CD4-positive, alpha-beta T cell (primary cell): ENCODE measurements at regions not wholly inside any gene's neighbourhood (a gene's known extent, or its start where the extent isn't known, plus 50 kb on each side); places are given as distances from the start of the nearest gene placed in this dataset.

Experiments used
- ATAC-seq: fragments of 200-7000 bp; cut with Tn5 transposase; one replicate; pipeline ENCODE4 v1.10.0; 2022; ENCODE audit warnings: mild to moderate bottlenecking; ENCODE audit not compliant: poor library complexity
- CTCF ChIA-PET: fragments of 350-600 bp; sonication (Branson Sonifier 250); formaldehyde crosslinking; loops from one replicate; lab custom pipeline; 2021; ENCODE audit warnings: antibody characterized with exemption, inconsistent platforms; lab: Charles Lee
- POLR2A ChIA-PET: fragments of 350-600 bp; sonication (Branson Sonifier 250); formaldehyde crosslinking; loops from one replicate; lab custom pipeline; 2021; ENCODE audit warnings: antibody characterized with exemption, inconsistent platforms; lab: Charles Lee
- DNase-seq, 14 experiments: peaks; one replicate each; pipeline ENCODE4 v3.0.0-alpha.2; 2013 to 2020; ENCODE audit warnings: mixed read lengths in 2 of 14
- H3K27ac ChIP-seq, 2 donors: one replicate each; pipeline versions ENCODE4 v1.5.1 to v1.7.0; 2013; ENCODE audit warnings: low read length in 2 of 2, low read depth in 1 of 2, mild to moderate bottlenecking in 1 of 2
- H3K27me3 ChIP-seq, 2 experiments: 1 replicate in 1 of 2; 2 replicates in 1 of 2; pipeline versions ENCODE4 v1.6.1 to v1.7.0; 2013; ENCODE audit warnings: low read length in 2 of 2, control low read depth in 1 of 2, mild to moderate bottlenecking in 1 of 2, moderate library complexity in 1 of 2; ENCODE audit not compliant: insufficient read depth in 2 of 2, control insufficient read depth in 1 of 2
- H3K36me3 ChIP-seq: one replicate; pipeline ENCODE4 v1.6.1; 2013; ENCODE audit warnings: low read length, control low read depth; ENCODE audit not compliant: insufficient read depth
- H3K4me1 ChIP-seq: one replicate; pipeline ENCODE4 v1.6.1; 2013; ENCODE audit warnings: low read length, control low read depth; ENCODE audit not compliant: insufficient read depth
- H3K4me3 ChIP-seq: one replicate; pipeline ENCODE4 v1.5.1; 2013; ENCODE audit warnings: mild to moderate bottlenecking, low read length, moderate library complexity
- H3K9me3 ChIP-seq, 2 experiments: 1 replicate in 1 of 2; 2 replicates in 1 of 2; pipeline versions ENCODE4 v1.6.1 to v1.7.0; 2013; ENCODE audit warnings: low read length in 2 of 2, mild to moderate bottlenecking in 2 of 2, control low read depth in 1 of 2, moderate library complexity in 1 of 2; ENCODE audit not compliant: control insufficient read depth in 1 of 2, insufficient read depth in 1 of 2
- H3K27ac Mint-ChIP-seq: one replicate; pipeline ENCODE4 v1.8.0; 2020; ENCODE audit warnings: mixed read lengths
- H3K27me3 Mint-ChIP-seq: one replicate; pipeline ENCODE4 v1.8.0; 2021; ENCODE audit warnings: mixed read lengths
- H3K36me3 Mint-ChIP-seq: one replicate; pipeline ENCODE4 v1.8.0; 2021; ENCODE audit warnings: low read depth, mixed read lengths
- H3K4me1 Mint-ChIP-seq: one replicate; pipeline ENCODE4 v1.8.0; 2021; ENCODE audit warnings: low read depth, mixed read lengths
- H3K4me3 Mint-ChIP-seq: one replicate; pipeline ENCODE4 v1.8.0; 2020; ENCODE audit warnings: mild to moderate bottlenecking, mixed read lengths
- H3K9me3 Mint-ChIP-seq: one replicate; pipeline ENCODE4 v1.8.0; 2020; ENCODE audit warnings: mixed read lengths
- intact Hi-C, 2 experiments: fragments of 100-400 bp; cut with DNase I in 1 of 2; cut with micrococcal nuclease in 1 of 2; formaldehyde crosslinking; loops; one replicate each; pipeline versions ENCODE4 v1.15.1 to v1.9.0; 2023 to 2025; cut with DNase I, micrococcal nuclease
- TF ChIP-seq, protein P1 (sequence below): fragments of 200-600 bp; IDR thresholded peaks from one replicate; pipeline ENCODE4 v1.8.0; 2022; ENCODE audit warnings: antibody characterized with exemption, mild to moderate bottlenecking

DNA sequence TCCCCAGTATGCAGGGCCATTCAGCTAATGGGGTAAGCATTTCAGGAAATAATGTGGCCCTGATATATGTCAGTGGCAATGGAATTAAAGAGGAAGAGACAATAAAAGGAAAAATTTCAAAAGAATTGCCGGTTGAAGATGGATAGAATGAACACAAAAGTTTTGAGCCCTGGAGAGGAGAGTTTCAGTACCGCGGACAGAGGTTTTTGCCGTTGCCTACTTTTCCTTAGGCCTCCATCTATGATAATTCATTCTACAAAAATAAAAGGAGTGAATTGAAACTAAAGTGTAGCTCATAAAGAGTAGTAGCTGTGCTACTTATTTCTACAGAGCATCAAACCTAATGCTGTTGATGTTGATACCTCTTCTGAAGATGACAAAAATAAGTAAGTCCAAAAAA lies 140.7 kb downstream of the RNASET2 start:
- Mint-ChIP-seq H3K36me3 (no peaks in the 10 kb centered on the region), H3K4me3 (no peak overlapping the region), H3K9me3 (no peaks in the 10 kb centered on the region), H3K4me1 (no peaks in the 10 kb centered on the region), H3K27me3 (no peaks in the 10 kb centered on the region), H3K27ac (no peak overlapping the region)
- no peak overlapping the region for H3K27ac ChIP-seq
- DNase-seq (no peak), ATAC-seq (no peak)
- POLR2A ChIA-PET = no interaction called here
- no peaks in the 10 kb centered on the region for H3K4me1 ChIP-seq
- CTCF ChIA-PET = no interaction called here
- intact Hi-C loops = no loop called here
- no peaks in the 10 kb centered on the region for H3K36me3 ChIP-seq
- no peaks in the 10 kb centered on the region for H3K9me3 ChIP-seq
- TF ChIP-seq, protein P1, sequence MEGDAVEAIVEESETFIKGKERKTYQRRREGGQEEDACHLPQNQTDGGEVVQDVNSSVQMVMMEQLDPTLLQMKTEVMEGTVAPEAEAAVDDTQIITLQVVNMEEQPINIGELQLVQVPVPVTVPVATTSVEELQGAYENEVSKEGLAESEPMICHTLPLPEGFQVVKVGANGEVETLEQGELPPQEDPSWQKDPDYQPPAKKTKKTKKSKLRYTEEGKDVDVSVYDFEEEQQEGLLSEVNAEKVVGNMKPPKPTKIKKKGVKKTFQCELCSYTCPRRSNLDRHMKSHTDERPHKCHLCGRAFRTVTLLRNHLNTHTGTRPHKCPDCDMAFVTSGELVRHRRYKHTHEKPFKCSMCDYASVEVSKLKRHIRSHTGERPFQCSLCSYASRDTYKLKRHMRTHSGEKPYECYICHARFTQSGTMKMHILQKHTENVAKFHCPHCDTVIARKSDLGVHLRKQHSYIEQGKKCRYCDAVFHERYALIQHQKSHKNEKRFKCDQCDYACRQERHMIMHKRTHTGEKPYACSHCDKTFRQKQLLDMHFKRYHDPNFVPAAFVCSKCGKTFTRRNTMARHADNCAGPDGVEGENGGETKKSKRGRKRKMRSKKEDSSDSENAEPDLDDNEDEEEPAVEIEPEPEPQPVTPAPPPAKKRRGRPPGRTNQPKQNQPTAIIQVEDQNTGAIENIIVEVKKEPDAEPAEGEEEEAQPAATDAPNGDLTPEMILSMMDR = no peak
- no peak overlapping the region for H3K4me3 ChIP-seq
- H3K27me3 ChIP-seq = no peaks in the 10 kb centered on the region

GRCh38 chr6:166814390-166814789 lies 142.0 kb downstream of the RNASET2 start:
- Histone ChIP-seq H3K4me3 (no peak overlapping the region), H3K4me1 (no peaks in the 10 kb centered on the region), H3K36me3 (no peaks in the 10 kb centered on the region), H3K9me3 (no peaks in the 10 kb centered on the region), H3K27me3 (no peaks in the 10 kb centered on the region), H3K27ac (no peak overlapping the region)
- no peaks in the 10 kb centered on the region for H3K36me3 Mint-ChIP-seq
- TF ChIP-seq, protein P1 = no peak
- ChIA-PET CTCF (no interaction called here), POLR2A (no interaction called here)
- intact Hi-C loops = no loop called here
- DNase-seq (no peak), ATAC-seq (no peak)
- no peaks in the 10 kb centered on the region for H3K27me3 Mint-ChIP-seq
- H3K9me3 Mint-ChIP-seq = no peaks in the 10 kb centered on the region
- no peak overlapping the region for H3K4me3 Mint-ChIP-seq
- H3K4me1 Mint-ChIP-seq = no peaks in the 10 kb centered on the region
- no peak overlapping the region for H3K27ac Mint-ChIP-seq

DNA sequence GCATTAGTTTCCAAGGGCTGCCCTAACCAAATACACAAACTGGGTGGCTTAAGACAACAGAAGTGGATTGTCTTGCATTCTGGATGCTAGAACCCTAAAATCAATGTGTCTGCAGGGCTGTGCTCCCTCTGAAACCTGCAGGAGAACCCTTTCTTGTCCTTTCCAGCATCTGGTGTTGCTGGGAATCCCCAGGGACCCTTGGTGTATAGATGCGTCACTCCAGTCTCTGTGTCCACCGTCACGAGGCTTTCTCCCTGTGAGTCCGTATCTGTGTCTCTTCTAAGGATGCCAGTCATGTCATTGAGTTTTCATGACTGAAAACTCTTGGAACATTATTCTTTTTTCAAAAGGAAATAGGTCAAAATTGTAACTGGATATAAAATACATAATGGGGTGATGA lies 142.9 kb downstream of the RNASET2 start:
- H3K4me3 Mint-ChIP-seq = no peak overlapping the region
- Histone ChIP-seq H3K4me3 (no peak overlapping the region), H3K4me1 (no peaks in the 10 kb centered on the region), H3K36me3 (no peaks in the 10 kb centered on the region), H3K27ac (no peak overlapping the region), H3K27me3 (no peaks in the 10 kb centered on the region), H3K9me3 (peaks cover 0 to under 1% of the 10 kb centered on the region in 2 experiments)
- H3K9me3 Mint-ChIP-seq = no peaks in the 10 kb centered on the region
- POLR2A ChIA-PET = no interaction called here
- intact Hi-C loops = no loop called here
- no peak for ATAC-seq
- CTCF ChIA-PET = no interaction called here
- H3K27me3 Mint-ChIP-seq = no peaks in the 10 kb centered on the region
- TF ChIP-seq, protein P1 = no peak
- H3K27ac Mint-ChIP-seq = no peak overlapping the region
- H3K4me1 Mint-ChIP-seq = no peaks in the 10 kb centered on the region
- no peak for DNase-seq
- no peaks in the 10 kb centered on the region for H3K36me3 Mint-ChIP-seq
